ENCODE measurements at regions not wholly inside any gene's neighbourhood (a gene's known extent, or its start where the extent isn't known, plus 50 kb on each side); places are given as distances from the start of the nearest gene placed in this dataset.

- Histone ChIP-seq H3K27ac (ENCODE audit: low read length) (no peak overlapping the region), H3K4me3 (ENCODE audit: low read length) (no peak overlapping the region), H3F3A (ENCODE audit: insufficient read depth, low read length, poor library complexity, severe bottlenecking) (no peaks in the 10 kb centered on the region), H3K36me3 (ENCODE audit: insufficient read depth, low read length) (no peaks in the 10 kb centered on the region), H3K79me2 (replicated peaks; ENCODE audit: insufficient read depth, low read length) (no peaks in the 10 kb centered on the region), H3K9me2 (ENCODE audit: insufficient read depth, low read length) (no peaks in the 10 kb centered on the region), H4K20me1 (ENCODE audit: insufficient read depth) (no peaks in the 10 kb centered on the region), H3K9me3 (ENCODE audit: low read length) (peaks cover 2% of the 10 kb centered on the region), H3K9ac (ENCODE audit: low read length) (no peak overlapping the region), H3K4me2 (ENCODE audit: low read length) (no peak overlapping the region), H3K27me3 (ENCODE audit: insufficient read depth, low read depth, low read length) (no peaks in the 10 kb centered on the region), H2AFZ (ENCODE audit: low read depth, low read length) (no peak overlapping the region)
- TF ChIP-seq REST (IDR thresholded peaks at IDR 0.05; ENCODE audit: borderline replicate concordance) (no peak), EP300 (conservative IDR thresholded peaks at IDR 0.05; ENCODE audit: poor library complexity, severe bottlenecking) (no peak), MXI1 (conservative IDR thresholded peaks at IDR 0.05; ENCODE audit: poor library complexity, severe bottlenecking) (no peak), CTCF (IDR thresholded peaks at IDR 0.05; ENCODE audit: poor library complexity, severe bottlenecking) (no peak), TAF1 (IDR thresholded peaks at IDR 0.05; ENCODE audit: low read depth) (no peak), SMC3 (conservative IDR thresholded peaks at IDR 0.05; ENCODE audit: poor library complexity) (no peak), EZH2 (IDR thresholded peaks at IDR 0.05; ENCODE audit: borderline replicate concordance, insufficient read depth, low read length, poor library complexity, severe bottlenecking) (no peak), POLR2AphosphoS5 (IDR thresholded peaks at IDR 0.05) (no peak), RAD21 (conservative IDR thresholded peaks at IDR 0.05) (no peak)
These were observed 238.3 kb downstream of the HLX start for GRCh38 chr1:221117548-221117951.

- no peak for TF ChIP-seq EZH2 (IDR thresholded peaks at IDR 0.05; ENCODE audit: borderline replicate concordance, insufficient read depth, low read length, poor library complexity, severe bottlenecking)
- no peak for TF ChIP-seq EP300 (conservative IDR thresholded peaks at IDR 0.05; ENCODE audit: poor library complexity, severe bottlenecking)
- TF ChIP-seq TAF1 (IDR thresholded peaks at IDR 0.05; ENCODE audit: low read depth), result no peak
- TF ChIP-seq SMC3 (conservative IDR thresholded peaks at IDR 0.05; ENCODE audit: poor library complexity), result no peak
- no peak for TF ChIP-seq CTCF (IDR thresholded peaks at IDR 0.05; ENCODE audit: poor library complexity, severe bottlenecking)
- TF ChIP-seq RAD21 (conservative IDR thresholded peaks at IDR 0.05), result no peak
- Histone ChIP-seq H3K36me3 (ENCODE audit: insufficient read depth, low read length) (no peaks in the 10 kb centered on the region), H3K4me3 (ENCODE audit: low read length) (no peak overlapping the region), H3K27me3 (ENCODE audit: insufficient read depth, low read depth, low read length) (no peaks in the 10 kb centered on the region), H3K9ac (ENCODE audit: low read length) (no peak overlapping the region), H2AFZ (ENCODE audit: low read depth, low read length) (no peak overlapping the region), H3K27ac (ENCODE audit: low read length) (no peak overlapping the region), H3K9me2 (ENCODE audit: insufficient read depth, low read length) (no peaks in the 10 kb centered on the region), H4K20me1 (ENCODE audit: insufficient read depth) (no peaks in the 10 kb centered on the region), H3K4me2 (ENCODE audit: low read length) (no peak overlapping the region), H3F3A (ENCODE audit: insufficient read depth, low read length, poor library complexity, severe bottlenecking) (no peaks in the 10 kb centered on the region), H3K9me3 (ENCODE audit: low read length) (peaks cover 2% of the 10 kb centered on the region), H3K79me2 (replicated peaks; ENCODE audit: insufficient read depth, low read length) (no peaks in the 10 kb centered on the region)
These were observed 239.1 kb downstream of the HLX start for GRCh38 chr1:221118176-221118937.
